CD8-positive, alpha-beta memory T cell (primary cell): ENCODE measurements at regions not wholly inside any gene's neighbourhood (a gene's known extent, or its start where the extent isn't known, plus 50 kb on each side); places are given as distances from the start of the nearest gene placed in this dataset.

Source experiments
- CTCF ChIA-PET: fragments of 350-600 bp; sonication (Branson Sonifier 250); formaldehyde crosslinking; loops from one replicate; lab custom pipeline; 2021; ENCODE audit warnings: antibody characterized with exemption; lab: Charles Lee
- POLR2A ChIA-PET: fragments of 350-600 bp; sonication (Branson Sonifier 250); formaldehyde crosslinking; loops from one replicate; lab custom pipeline; 2021; ENCODE audit warnings: antibody characterized with exemption; lab: Charles Lee
- DNase-seq, 5 donors: peaks; one replicate each; pipeline versions ENCODE4 v3.0.0 to v3.0.0-alpha.2; 2020 to 2022; ENCODE audit warnings: mixed read lengths in 1 of 5
- H3K27ac ChIP-seq: one replicate; pipeline ENCODE4 v1.7.0; 2013; ENCODE audit warnings: low read depth, mild to moderate bottlenecking, low read length, moderate library complexity
- H3K27me3 ChIP-seq: 2 replicates; pipeline ENCODE4 v1.7.0; 2013; ENCODE audit warnings: low read length, mild to moderate bottlenecking; ENCODE audit not compliant: insufficient read depth, poor library complexity, severe bottlenecking
- H3K36me3 ChIP-seq: 2 replicates; pipeline ENCODE4 v1.7.0; 2013; ENCODE audit warnings: mild to moderate bottlenecking, low read length, moderate library complexity; ENCODE audit not compliant: insufficient read depth
- H3K4me1 ChIP-seq: 2 replicates; pipeline ENCODE4 v1.7.0; 2013; ENCODE audit warnings: mild to moderate bottlenecking, low read length, moderate library complexity; ENCODE audit not compliant: insufficient read depth
- H3K4me3 ChIP-seq: 2 replicates; pipeline ENCODE4 v1.7.0; 2013; ENCODE audit warnings: mild to moderate bottlenecking, low read length
- H3K9me3 ChIP-seq: 2 replicates; pipeline ENCODE4 v1.7.0; 2013; ENCODE audit warnings: mild to moderate bottlenecking, low read length
- H3K27ac Mint-ChIP-seq, 8 donors: one replicate each; pipeline ENCODE4 v1.8.0; 2020 to 2021; ENCODE audit warnings: mixed read lengths in 8 of 8, mild to moderate bottlenecking in 6 of 8, inconsistent platforms in 3 of 8, moderate library complexity in 3 of 8
- H3K27me3 Mint-ChIP-seq, 2 donors: one replicate each; pipeline ENCODE4 v1.8.0; 2020 to 2021; ENCODE audit warnings: mixed read lengths in 2 of 2, mild to moderate bottlenecking in 1 of 2, moderate library complexity in 1 of 2
- H3K36me3 Mint-ChIP-seq, 3 donors: one replicate each; pipeline ENCODE4 v1.8.0; 2020 to 2021; ENCODE audit warnings: mixed read lengths in 3 of 3, inconsistent platforms in 1 of 3, mild to moderate bottlenecking in 1 of 3
- H3K4me1 Mint-ChIP-seq, 3 donors: one replicate each; pipeline ENCODE4 v1.8.0; 2020 to 2021; ENCODE audit warnings: mixed read lengths in 3 of 3, inconsistent platforms in 1 of 3, mild to moderate bottlenecking in 1 of 3
- H3K4me3 Mint-ChIP-seq, 7 donors: one replicate each; pipeline ENCODE4 v1.8.0; 2020 to 2021; ENCODE audit warnings: mixed read lengths in 7 of 7, mild to moderate bottlenecking in 6 of 7, moderate library complexity in 4 of 7, inconsistent platforms in 2 of 7
- H3K9me3 Mint-ChIP-seq, 5 donors: one replicate each; pipeline ENCODE4 v1.8.0; 2020 to 2022; ENCODE audit warnings: mixed read lengths in 5 of 5, mild to moderate bottlenecking in 3 of 5, moderate library complexity in 2 of 5, inconsistent platforms in 1 of 5

GRCh38 chr2:235390816-235391194, 103.0 kb upstream of the AGAP1 start:
- H3K4me3 ChIP-seq, result peak overlapping the region; percentile 6
- H3K4me3 Mint-ChIP-seq, result peak overlapping the region in 6 of 7 donors; percentile 41 to 60 (median 52)
- CTCF ChIA-PET, result interaction anchor here (1.0 kb wide), 1 partner anchor 18 kb away, joined by 3 read pairs; no protein-coding TSS in a partner anchor

GRCh38 chr2:235391921-235392615, 101.8 kb upstream of the AGAP1 start:
- POLR2A ChIA-PET, result no interaction called here
- peaks cover 0 to 2% (median 0%) of the 10 kb centered on the region in 5 donors for H3K9me3 Mint-ChIP-seq
- Histone ChIP-seq H3K27ac (no peak overlapping the region), H3K9me3 (no peaks in the 10 kb centered on the region), H3K27me3 (no peaks in the 10 kb centered on the region), H3K4me3 (no peak overlapping the region), H3K36me3 (no peaks in the 10 kb centered on the region), H3K4me1 (peaks cover 14% of the 10 kb centered on the region)
- H3K4me3 Mint-ChIP-seq, result peak overlapping the region in 1 of 7 donors; percentile 26
- CTCF ChIA-PET, result no interaction called here
- peaks cover 9 to 19% of the 10 kb centered on the region in 2 donors for H3K27me3 Mint-ChIP-seq
- peaks cover 0 to 2% (median 0%) of the 10 kb centered on the region in 3 donors for H3K36me3 Mint-ChIP-seq
- H3K27ac Mint-ChIP-seq, result peak overlapping the region in 1 of 8 donors; percentile 27
- no peak for DNase-seq
- peaks cover 12 to 17% (median 13%) of the 10 kb centered on the region in 3 donors for H3K4me1 Mint-ChIP-seq

More at GRCh38 chr2:235390816-235391194, 103.0 kb upstream of the AGAP1 start:
- peaks cover 7 to 13% of the 10 kb centered on the region in 2 donors for H3K27me3 Mint-ChIP-seq
- H3K36me3 Mint-ChIP-seq, result no peaks in the 10 kb centered on the region
- no peak for DNase-seq
- Histone ChIP-seq H3K4me1 (peaks cover 14% of the 10 kb centered on the region), H3K27me3 (no peaks in the 10 kb centered on the region), H3K27ac (no peak overlapping the region), H3K36me3 (no peaks in the 10 kb centered on the region), H3K9me3 (no peaks in the 10 kb centered on the region)
- peak overlapping the region; percentile 2 to 72 (median 24) for H3K27ac Mint-ChIP-seq
- peaks cover 12 to 17% (median 13%) of the 10 kb centered on the region in 3 donors for H3K4me1 Mint-ChIP-seq
- POLR2A ChIA-PET, result no interaction called here
- H3K9me3 Mint-ChIP-seq, result peaks cover 0 to 2% (median 0%) of the 10 kb centered on the region in 5 donors

- POLR2A ChIA-PET, result no interaction called here
- no peaks in the 10 kb centered on the region for H3K27me3 ChIP-seq
- no peak for DNase-seq
- no peak overlapping the region for H3K27ac ChIP-seq
- CTCF ChIA-PET, result no interaction called here
- Mint-ChIP-seq H3K9me3 (peaks cover 0 to 2% (median 0%) of the 10 kb centered on the region in 5 donors), H3K36me3 (peaks cover 0 to 2% (median 0%) of the 10 kb centered on the region in 3 donors), H3K27me3 (peaks cover 9 to 23% of the 10 kb centered on the region in 2 donors), H3K4me3 (no peak overlapping the region), H3K4me1 (peaks cover 12 to 17% (median 13%) of the 10 kb centered on the region in 3 donors), H3K27ac (peak overlapping the region in 1 of 8 donors; percentile 5)
- H3K4me3 ChIP-seq, result no peak overlapping the region
- H3K36me3 ChIP-seq, result no peaks in the 10 kb centered on the region
- H3K4me1 ChIP-seq, result peaks cover 14% of the 10 kb centered on the region
- no peaks in the 10 kb centered on the region for H3K9me3 ChIP-seq
Measured at GRCh38 chr2:235394278-235394828, 99.5 kb upstream of the AGAP1 start.

- Mint-ChIP-seq H3K4me3 (no peak overlapping the region), H3K9me3 (peaks cover 0 to 11% (median 0%) of the 10 kb centered on the region in 5 donors), H3K27me3 (peaks cover 11 to 29% of the 10 kb centered on the region in 2 donors), H3K36me3 (peaks cover 0 to 5% (median 2%) of the 10 kb centered on the region in 3 donors), H3K27ac (no peak overlapping the region), H3K4me1 (no peaks in the 10 kb centered on the region)
- Histone ChIP-seq H3K4me3 (no peak overlapping the region), H3K9me3 (no peaks in the 10 kb centered on the region), H3K27ac (no peak overlapping the region), H3K36me3 (no peaks in the 10 kb centered on the region), H3K27me3 (no peaks in the 10 kb centered on the region), H3K4me1 (no peaks in the 10 kb centered on the region)
- POLR2A ChIA-PET, result no interaction called here
- no peak for DNase-seq
- CTCF ChIA-PET, result no interaction called here
Measured at GRCh38 chr2:235396071-235396846, 97.6 kb upstream of the AGAP1 start.

GRCh38 chr2:235398321-235398720, 95.5 kb upstream of the AGAP1 start:
- peaks cover 0 to 5% (median 2%) of the 10 kb centered on the region in 3 donors for H3K36me3 Mint-ChIP-seq
- DNase-seq, result no peak
- CTCF ChIA-PET, result no interaction called here
- H3K4me3 Mint-ChIP-seq, result no peak overlapping the region
- POLR2A ChIA-PET, result no interaction called here
- H3K9me3 Mint-ChIP-seq, result peaks cover 0 to 11% (median 0%) of the 10 kb centered on the region in 5 donors
- H3K4me1 Mint-ChIP-seq, result no peaks in the 10 kb centered on the region
- Histone ChIP-seq H3K9me3 (no peaks in the 10 kb centered on the region), H3K27ac (no peak overlapping the region), H3K27me3 (no peaks in the 10 kb centered on the region), H3K4me1 (no peaks in the 10 kb centered on the region), H3K4me3 (no peak overlapping the region), H3K36me3 (no peaks in the 10 kb centered on the region)
- peaks cover 14 to 41% of the 10 kb centered on the region in 2 donors for H3K27me3 Mint-ChIP-seq
- no peak overlapping the region for H3K27ac Mint-ChIP-seq

GRCh38 chr2:235399895-235400294, 93.9 kb upstream of the AGAP1 start:
- no peak overlapping the region for H3K4me3 Mint-ChIP-seq
- peaks cover 14 to 40% of the 10 kb centered on the region in 2 donors for H3K27me3 Mint-ChIP-seq
- H3K36me3 Mint-ChIP-seq, result peaks cover 0 to 5% (median 2%) of the 10 kb centered on the region in 3 donors
- no peaks in the 10 kb centered on the region for H3K4me1 Mint-ChIP-seq
- Histone ChIP-seq H3K36me3 (no peaks in the 10 kb centered on the region), H3K9me3 (no peaks in the 10 kb centered on the region), H3K4me1 (no peaks in the 10 kb centered on the region), H3K27ac (no peak overlapping the region), H3K4me3 (no peak overlapping the region), H3K27me3 (no peaks in the 10 kb centered on the region)
- H3K27ac Mint-ChIP-seq, result no peak overlapping the region
- DNase-seq, result no peak
- ChIA-PET CTCF (no interaction called here), POLR2A (no interaction called here)
- H3K9me3 Mint-ChIP-seq, result peaks cover 0 to 11% (median 0%) of the 10 kb centered on the region in 5 donors

- H3K36me3 ChIP-seq, result no peaks in the 10 kb centered on the region
- no peak overlapping the region for H3K27ac ChIP-seq
- DNase-seq, result no peak
- no peaks in the 10 kb centered on the region for H3K27me3 ChIP-seq
- Mint-ChIP-seq H3K27me3 (peaks cover 14 to 33% of the 10 kb centered on the region in 2 donors), H3K4me3 (no peak overlapping the region), H3K27ac (no peak overlapping the region), H3K36me3 (peaks cover 0 to 5% (median 0%) of the 10 kb centered on the region in 3 donors), H3K4me1 (no peaks in the 10 kb centered on the region), H3K9me3 (peaks cover 0 to 9% (median 0%) of the 10 kb centered on the region in 5 donors)
- no peak overlapping the region for H3K4me3 ChIP-seq
- no peaks in the 10 kb centered on the region for H3K9me3 ChIP-seq
- POLR2A ChIA-PET, result no interaction called here
- H3K4me1 ChIP-seq, result no peaks in the 10 kb centered on the region
- CTCF ChIA-PET, result no interaction called here
Measured at GRCh38 chr2:235402422-235402821, 91.4 kb upstream of the AGAP1 start.
